Midbrain (tissue), 1 donor: ENCODE measurements at regions not wholly inside any gene's neighbourhood (a gene's known extent, or its start where the extent isn't known, plus 50 kb on each side); places are given as distances from the start of the nearest gene placed in this dataset.
"Not testable (repeated sequence)": the region's sequence is repeated elsewhere in the genome, so short reads cannot be mapped to it uniquely, and the experiment has no call there.

Source experiments
- DNase-seq: peaks from one replicate; lab custom pipeline; 2025; lab: John Stamatoyannopoulos, UW

DNA sequence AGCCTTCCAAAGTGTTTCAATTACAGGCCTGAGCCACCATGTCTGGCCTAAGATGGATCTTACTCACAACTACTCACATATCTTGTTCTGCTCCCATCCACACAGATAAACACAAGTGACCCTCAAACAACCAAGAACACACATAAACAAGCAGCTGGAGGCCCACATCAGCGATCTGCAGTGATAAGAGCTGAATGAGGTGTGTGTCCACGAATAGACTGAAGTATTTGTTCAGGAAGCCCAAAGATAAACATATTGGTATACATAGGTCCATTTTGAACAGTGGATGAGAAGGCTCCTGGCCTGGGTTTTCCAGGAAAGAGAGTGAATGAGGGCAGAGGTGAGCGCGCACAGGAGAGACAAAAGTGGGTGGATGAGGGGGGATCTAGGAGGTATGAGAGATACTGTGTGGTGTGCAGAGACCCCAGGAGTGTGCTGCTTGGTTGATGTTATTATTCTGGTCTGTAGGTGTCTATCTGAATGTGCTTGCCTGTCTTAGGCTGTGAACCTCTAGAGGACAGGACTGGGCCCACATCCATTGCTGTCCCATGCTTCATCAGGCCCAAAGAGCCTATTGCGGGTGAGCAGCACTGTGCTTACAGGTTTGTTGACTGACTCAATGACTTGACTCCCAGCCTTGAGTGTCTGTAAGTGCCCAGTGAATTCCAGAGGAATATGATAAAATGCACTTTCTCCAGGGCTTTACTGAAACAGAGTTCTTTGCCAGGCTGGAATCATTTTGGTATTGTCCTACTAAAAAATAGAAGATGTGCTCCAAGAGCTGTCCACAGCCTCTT lies 79.9 kb upstream of the ATP1A1 start:
- no peak for DNase-seq

DNA sequence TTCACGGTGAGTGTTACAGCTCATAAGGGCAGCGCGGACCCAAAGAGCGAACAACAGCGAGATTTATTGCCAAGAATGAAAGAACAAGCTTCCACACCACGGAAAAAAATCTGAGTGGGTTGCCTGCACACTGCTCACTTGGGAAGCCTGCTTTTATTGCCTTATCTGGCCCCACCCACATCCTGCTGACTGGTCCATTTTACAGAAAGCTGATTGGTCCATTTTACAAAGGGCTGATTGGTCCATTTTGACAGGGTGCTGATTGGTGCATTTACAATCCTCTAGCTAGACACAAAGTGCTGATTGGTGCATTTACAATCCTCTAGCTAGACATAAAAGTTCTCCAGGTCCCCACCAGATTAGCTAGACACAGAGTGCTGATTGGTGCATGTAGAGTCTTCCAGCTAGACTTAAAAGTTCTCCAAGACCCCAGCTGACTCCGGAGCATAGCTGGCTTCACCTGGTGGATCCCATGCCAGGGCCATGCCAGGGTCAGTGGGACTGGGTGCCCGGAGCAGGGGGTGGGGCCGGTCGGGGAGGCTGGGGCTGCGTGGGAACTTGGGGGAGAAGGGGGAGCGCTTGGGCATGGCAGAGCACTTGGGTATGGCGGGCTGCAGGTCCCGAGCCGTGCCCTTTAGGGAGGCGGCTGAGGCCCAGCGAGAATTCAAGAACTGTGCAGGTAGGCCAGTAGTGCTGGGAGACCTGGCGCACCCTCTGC lies 75.4 kb upstream of the ATP1A1 start:
- DNase-seq = no peak

DNA sequence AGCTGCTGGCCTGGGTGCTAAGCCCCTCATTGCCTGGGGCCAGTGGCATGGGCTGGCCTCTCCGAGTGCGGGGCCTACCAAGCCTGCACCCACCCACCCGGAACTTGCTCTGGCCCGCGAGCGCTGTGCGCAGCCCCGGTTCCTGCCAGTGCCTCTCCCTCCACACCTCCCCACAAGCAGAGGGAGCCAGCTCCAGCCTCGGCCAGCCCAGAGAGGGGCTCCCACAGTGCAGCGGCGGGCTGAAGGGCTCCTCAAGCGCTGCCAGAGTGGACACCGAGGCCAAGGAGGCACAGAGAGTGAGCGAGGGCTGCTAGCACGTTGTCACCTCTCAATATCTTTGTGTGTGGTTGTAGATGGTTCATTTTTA lies 74.8 kb upstream of the ATP1A1 start:
- not testable (repeated sequence) for DNase-seq

DNA sequence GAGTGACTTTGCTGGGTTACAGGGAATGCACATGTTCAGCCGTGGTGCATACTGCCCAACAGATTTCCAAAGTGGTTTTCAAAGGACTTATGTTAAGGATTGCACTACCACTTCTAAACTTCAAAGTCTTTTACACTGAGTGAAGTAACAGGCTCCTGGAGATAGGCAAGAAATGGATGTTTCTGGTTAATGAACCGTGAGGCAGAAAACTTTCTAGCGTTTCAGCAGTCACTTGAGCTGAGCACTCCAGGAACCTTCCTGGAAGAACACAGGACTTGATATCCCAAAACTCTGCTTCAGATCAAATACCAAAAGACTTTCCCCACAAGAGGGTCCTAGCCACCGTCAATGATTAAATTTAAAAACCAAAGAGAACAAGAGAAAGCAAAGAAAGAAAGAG lies 74.3 kb upstream of the ATP1A1 start:
- DNase-seq = no peak

DNA sequence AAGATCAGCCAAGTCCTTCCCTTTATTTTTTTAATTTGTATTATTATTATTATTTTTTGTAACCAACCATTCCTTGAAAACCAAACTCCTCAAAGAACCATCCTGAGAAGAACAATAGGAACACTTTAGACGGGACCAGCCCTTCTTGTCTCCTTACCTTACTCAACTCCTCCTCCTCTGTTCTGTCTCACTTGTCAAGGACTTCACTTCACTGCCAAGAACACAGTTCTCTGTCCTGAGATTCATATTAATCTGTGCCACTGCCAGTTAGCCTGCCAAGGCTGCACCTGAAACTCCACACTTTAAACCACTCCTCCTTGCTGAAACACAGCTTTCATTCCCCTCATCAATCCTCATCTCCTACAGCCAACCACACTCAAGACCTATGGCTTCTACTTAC lies 73.8 kb upstream of the ATP1A1 start:
- no peak for DNase-seq

DNA sequence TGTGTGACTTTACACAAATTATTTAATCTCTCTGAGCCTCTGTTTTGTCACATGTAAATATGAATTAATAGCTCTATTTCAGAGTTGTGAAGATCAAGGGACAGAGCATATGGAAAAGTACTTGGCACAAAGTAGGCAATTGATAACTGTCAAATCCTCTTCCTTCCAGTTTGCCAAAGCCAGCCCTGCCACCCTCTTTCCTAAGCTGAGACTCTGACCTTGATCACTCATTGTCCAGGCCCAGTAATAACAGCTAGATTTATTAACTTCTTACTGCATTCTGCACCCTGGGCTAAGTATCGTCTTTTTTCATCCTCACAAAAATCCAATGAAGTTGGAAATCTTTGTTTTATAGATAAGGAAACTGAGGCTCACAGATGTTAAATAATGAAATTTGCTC lies 70.8 kb upstream of the ATP1A1 start:
- no peak for DNase-seq

DNA sequence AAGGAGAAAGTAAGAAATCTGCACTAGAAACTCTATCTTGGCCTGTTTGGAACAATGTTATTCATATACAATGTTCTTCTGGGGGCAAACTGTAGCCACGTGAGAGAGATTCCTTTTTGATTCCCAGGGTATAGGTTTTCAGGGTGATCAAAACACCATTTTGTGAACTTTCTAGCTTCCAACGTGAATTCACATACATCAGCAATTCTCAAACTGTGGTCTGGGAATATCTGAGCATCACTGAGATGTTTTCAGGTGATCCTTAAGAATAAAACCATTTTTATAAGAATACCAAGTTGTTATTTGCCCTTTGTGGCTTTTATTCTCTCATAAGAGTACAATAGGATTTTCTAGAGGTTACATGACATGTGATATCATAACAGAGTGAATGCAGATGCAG lies 66.9 kb upstream of the ATP1A1 start:
- DNase-seq = no peak

DNA sequence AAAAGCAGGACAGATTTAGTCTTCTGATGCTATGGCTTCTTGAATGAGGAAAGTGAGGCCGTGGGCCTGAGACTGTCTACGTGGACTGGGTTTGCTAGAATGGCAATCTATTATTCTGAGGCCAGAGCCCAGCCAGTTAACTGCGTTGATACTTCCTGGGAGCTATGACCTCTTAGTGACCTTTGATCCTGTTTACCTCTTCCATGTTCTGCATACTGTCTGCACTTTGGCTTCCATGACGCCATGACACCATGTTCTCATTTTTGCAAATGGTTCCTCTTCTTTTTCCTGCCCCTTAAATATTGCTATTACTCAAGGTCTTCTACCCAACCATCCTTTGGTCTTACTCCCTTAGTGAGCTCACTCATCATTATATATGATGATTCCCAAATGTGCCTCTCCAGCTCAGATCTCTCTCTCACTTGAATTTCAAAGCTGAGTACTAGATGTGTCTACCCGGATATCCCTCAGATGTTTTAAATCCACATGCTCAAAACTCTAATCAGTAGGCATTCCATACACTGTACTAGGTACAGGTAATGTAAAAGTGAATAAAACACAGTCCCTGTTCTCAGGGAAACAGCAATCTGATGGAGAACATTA lies 66.1 kb upstream of the ATP1A1 start:
- no peak for DNase-seq

DNA sequence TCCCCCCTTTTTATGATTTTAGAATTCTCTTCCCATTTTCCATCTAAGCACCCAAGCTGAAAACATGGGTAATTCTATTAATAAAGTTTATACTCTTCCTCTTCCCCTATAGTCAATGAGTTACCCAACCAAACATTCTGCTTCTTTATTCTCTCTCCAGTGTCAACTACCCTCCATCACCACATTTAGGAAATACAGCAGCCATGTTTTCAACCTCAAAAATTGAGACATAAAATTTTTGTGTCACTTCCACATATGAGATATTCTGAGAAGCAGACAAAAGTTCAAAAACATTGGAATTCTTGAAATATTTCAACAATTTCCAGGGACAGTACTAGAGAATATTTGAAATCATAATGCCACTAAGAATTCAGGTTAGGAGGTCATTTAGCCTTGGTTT lies 64.8 kb upstream of the ATP1A1 start:
- DNase-seq = no peak

DNA sequence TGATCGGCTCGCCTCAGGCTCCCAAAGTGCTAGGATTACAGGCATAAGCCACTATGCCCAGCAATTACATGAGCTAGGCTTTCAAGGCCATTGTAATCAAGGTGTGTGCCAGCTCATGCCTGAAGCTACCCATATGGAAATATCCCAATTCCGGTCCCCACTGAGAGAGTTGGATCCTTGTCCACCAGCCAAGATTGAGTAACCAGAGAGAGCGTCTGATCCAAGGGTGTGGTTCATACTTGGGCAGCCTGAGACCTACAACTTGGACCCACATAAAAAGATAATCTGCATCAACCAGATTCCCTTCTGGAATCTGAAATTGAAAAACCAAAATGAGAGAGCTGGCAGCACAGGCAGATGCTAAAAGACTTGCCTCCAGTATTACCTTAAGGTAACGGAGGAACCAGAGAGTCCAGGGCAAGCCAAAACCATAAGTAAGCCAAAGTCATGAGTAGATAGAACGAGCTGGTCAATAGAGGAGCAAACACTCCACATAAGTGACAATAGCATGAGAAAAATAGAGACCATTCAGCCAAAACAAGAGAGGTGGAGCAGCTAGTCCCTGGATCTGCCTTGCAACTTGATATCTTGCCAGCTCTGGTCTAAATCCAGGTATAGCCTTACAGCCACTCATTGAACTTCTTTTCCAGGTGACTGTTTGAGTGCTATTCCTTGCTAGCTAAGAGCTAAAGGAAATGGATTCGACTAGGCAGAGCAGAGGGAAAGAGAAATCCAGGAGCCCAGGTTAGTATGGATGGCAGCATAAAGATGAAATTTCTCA lies 63.8 kb upstream of the ATP1A1 start:
- DNase-seq = no peak

DNA sequence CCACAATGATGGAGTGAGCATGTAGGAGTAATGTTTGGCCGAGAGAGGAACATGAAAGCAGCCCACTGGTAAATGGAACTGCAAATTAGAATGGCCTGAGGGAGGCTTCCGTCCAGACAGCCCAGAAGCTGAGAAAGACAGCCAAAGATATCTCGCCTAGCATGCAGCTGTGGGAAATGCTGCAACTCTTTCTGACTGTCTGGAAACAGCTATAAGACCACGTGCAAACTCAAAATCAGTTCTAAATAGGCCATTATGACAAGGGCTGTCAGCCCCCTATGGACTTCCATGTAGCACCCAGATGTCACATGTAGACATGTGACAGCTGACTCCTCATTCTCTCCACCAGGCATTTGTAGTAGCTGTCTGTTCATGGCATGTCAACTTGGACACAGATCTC lies 62.9 kb upstream of the ATP1A1 start:
- no peak for DNase-seq

DNA sequence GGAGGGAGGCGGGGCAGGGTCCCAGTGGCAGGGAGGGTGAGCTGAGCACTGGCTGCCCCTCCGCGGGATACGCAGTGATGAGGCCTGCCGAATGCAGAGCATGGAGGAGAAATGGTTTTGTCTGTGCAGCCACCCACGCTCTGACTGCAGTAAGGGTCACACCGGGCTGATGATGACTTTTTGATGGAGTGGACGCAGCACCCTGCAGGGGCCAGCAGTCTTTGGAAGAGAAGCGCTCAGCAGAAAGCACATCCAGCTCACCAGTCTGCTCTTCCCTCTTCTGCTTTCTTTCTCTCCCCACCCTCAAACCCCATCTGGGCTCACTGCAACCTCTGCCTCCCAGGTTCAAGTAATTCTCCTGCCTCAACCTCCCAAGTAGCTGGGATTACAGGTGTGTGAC lies 61.9 kb upstream of the ATP1A1 start:
- no peak for DNase-seq

DNA sequence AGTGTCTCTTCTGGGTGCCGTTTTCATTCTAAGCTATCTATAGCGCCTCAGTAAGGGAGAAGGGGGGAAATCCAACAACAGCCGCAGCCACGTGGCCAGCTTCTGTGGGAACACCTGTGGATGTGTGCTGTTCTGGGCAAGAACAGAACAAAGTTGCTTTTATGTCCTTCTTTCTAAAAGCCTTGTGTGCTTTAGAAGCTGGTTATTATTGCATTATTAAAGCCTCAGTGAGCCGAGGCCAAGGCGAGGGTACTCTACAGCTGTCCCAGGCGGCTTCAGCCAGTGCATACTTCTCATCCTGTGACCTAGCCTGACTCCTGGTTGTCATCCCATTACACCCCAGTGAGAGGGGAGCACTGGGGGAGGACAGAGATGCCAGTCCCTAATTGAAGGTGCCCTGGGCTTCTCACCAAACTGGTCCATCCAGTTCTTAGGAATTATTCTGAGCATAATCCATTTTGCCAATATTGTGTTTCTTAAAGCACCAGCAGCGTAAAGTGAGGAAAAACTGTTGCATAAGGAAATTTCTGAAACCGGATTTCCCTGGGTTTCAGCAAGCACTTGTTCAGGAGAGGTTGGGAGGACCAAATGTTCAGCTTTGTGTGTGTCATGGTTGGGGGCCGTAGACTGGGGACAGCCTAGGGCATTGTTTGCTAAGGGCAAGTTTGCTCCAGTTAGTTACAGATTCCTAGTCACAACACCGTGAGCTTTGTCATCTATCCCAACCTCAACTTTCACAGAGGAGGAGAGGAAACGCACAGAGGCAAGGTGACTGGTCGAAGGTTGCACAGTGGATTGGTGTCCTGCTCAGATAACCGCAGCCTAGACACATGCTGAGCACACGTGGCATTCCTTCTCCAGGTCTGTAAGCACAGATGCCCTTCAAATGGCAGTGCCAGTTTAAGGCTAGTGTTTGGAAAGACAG lies 61.0 kb upstream of the ATP1A1 start:
- DNase-seq = peak; percentile 49

DNA sequence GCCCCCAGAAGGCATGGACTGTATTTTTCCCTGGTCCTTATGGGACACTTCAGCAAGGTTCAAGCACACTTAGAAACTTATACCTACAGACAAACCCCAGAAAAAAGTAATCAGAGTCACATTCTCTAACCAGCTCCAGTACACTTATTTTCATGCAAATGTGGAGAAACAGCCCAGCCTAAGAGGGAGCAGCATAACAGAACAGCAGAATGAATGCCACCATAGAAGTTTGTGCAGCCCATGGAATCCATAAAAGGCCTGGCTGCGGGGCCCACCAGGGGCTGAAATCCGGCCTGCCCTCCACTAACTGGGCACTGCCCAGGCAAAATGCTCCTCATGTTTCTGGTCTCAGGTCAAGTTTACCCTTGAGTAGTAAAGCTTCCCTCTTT lies 60.4 kb upstream of the ATP1A1 start:
- no peak for DNase-seq

DNA sequence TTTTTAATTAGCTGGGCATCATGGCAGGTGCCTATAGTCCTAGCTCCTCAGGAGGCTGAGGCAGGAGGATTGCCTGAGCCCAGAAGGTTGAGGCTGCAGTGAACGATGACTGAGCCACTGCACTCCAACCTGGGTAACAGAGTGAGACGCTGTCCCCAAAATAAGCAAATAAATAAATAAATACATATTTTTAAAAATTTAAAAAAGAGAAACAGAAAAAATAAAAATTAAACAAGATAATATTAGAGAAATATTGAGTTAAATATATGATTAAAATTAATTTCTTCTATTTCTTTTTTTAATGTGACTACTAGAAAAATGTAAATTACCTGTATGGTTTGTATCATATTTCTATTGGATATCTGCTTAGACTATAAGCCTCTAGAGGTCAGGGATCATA lies 59.3 kb upstream of the ATP1A1 start:
- no peak for DNase-seq

DNA sequence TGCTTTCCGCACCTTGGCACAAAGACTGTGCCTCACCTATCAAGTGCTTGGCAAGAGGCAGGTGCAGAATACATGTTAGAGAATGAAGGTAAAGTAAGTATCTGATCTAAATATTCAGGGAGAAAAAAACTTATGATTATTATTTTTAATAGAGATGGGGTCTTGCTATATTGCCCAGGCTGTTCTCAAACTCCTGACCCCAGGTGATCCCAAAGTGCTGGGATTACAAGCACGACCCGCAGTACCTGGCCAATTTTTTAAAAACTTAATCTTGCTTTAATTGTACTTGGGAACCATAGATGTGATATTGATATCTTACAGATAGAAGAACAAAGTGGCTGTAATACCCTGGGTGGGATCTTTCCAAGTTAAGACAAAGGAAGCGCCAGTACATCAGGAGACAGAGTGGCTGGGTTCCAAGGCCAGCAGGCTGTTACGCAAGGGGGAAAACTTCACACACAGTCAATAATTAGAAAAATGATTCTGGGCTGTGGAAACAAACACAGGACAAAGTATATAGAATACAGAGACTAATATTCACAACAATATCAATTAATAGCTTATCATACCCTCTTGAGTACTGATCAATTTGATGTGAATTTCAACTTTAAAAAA lies 58.6 kb upstream of the ATP1A1 start:
- no peak for DNase-seq

DNA sequence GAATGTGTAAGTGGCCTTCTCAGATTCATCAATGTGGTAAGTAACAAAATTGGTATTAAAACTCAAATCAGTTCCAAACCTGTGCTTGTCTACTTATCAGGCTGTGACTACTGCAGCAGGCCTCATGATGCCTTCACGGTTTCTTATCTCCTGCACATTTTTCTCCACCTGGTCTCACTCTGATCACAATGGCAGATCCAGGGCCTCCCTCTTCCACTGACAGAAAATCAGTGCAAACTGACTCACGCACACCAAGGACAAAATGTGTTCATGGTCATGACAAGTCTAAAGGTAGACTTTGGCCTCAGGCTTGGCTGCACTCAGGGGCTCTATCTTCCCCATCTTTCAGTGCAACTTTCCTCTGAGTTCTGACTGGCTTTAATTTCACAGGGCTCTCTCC lies 56.7 kb upstream of the ATP1A1 start:
- DNase-seq = no peak

DNA sequence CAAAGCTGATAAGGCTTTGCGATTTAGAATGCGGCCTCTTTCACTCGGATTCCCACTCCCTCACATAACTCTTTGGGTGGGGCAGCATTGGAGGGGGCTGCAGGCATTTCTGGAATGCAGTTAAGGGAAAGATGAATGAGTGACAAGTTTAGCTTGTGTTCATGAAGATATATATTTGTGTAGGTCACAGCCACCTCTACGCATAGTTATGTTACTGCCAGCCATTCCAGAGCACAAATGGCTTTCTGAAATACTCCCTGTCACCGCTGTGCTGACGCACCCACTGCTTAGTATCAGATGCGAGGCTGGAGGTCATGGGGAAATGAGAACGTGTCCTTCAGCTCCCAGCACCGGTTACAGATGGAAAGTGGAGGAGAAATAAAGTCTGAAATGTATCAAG lies 54.1 kb upstream of the ATP1A1 start:
- DNase-seq = no peak

DNA sequence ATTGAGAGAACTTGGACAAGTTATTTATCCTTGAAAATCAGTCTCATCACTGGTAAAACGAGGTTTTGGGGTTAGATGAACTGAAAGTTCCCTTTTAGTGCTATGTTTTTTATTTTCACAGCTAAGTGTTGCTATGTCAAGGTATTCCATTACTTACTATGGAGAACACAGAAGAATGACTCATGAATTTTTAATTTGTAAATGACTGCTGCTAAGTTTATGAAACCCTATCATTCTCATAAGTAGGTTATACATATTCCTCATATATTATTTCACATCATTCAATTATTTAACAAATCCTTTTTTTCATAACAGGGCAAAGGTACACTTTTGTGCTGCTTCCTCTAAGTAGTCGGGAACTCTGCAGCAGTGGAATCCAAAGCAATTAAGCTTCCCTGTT lies 52.2 kb upstream of the ATP1A1 start:
- no peak for DNase-seq

DNA sequence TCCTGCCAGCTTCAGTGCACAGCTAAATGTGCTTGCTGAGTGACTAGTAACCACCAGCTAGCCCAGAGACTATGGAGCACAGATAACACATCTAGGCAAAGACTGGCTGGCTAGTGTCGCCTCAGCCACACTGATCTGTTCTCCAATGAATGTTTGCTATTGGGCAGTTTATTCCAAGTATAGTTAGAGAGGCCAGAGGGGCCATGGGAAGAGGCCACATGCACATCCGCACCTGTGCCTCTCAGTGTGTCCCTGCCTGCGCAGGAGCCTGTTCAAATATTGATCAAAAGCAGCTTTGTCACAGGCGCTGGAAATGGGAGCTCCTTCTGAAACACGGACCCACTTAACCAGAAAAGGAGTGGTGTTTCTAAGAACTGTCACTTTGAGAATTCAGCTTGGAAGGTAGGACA lies 51.3 kb upstream of the ATP1A1 start:
- DNase-seq = no peak

DNA sequence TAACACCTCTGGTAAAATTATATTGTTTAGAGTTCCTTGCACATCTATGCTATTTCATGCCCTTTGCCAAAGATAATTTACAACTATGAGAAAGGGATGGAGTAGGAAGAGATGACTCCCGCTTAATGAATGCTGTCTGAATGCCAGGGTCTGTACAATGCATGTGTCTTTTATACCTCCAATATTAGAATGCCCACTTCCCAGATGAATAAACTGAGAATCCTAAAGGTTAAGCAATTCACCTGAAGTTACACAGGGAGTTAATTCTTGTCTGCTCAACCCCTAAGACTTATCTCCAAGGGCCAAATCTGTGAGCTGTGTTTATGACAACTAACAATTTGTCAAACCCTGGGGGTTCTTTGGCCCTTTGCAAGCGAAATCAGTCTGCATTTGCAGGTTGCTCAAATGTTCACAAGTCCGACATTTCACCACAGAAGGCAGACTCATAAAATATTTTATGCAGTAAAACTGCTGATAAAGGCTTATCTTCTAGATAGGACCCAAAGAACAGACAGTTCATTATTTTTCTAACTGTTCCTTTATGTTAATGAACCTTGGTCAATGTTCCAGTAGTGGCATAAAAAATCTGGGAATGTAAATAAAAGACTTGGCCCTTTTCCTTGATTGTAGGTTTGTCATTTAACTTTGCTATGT lies 50.2 kb upstream of the ATP1A1 start:
- no peak for DNase-seq
